Endodermal cell (in vitro differentiated cells): ENCODE measurements at regions not wholly inside any gene's neighbourhood (a gene's known extent, or its start where the extent isn't known, plus 50 kb on each side); places are given as distances from the start of the nearest gene placed in this dataset.

Experiments used
- DNase-seq: peaks from one replicate; pipeline ENCODE4 v3.0.0-alpha.2; 2017
- H3K27ac ChIP-seq: 2 replicates; pipeline ENCODE4 v1.5.1; 2013; ENCODE audit warnings: mild to moderate bottlenecking, low read depth, low read length, moderate library complexity
- H3K27me3 ChIP-seq: 2 replicates; pipeline ENCODE4 v1.6.1; 2013; ENCODE audit warnings: mild to moderate bottlenecking, low read length, moderate library complexity; ENCODE audit not compliant: insufficient read depth, control insufficient read depth, poor library complexity, severe bottlenecking
- H3K36me3 ChIP-seq: 2 replicates; pipeline ENCODE4 v1.7.0; 2013; ENCODE audit warnings: mild to moderate bottlenecking, low read length, moderate library complexity; ENCODE audit not compliant: control insufficient read depth, insufficient read depth
- H3K4me1 ChIP-seq: one replicate; pipeline ENCODE4 v1.7.0; 2013; ENCODE audit warnings: low read length; ENCODE audit not compliant: control insufficient read depth, insufficient read depth
- H3K4me3 ChIP-seq: 2 replicates; pipeline ENCODE4 v1.5.1; 2013; ENCODE audit warnings: mild to moderate bottlenecking, low read length, moderate library complexity
- H3K9ac ChIP-seq: 2 replicates; pipeline ENCODE4 v1.6.1; 2013; ENCODE audit warnings: mild to moderate bottlenecking, low read length, moderate library complexity; ENCODE audit not compliant: poor library complexity, severe bottlenecking; ENCODE audit errors: extremely low read depth
- H3K9me3 ChIP-seq: 2 replicates; pipeline ENCODE4 v1.6.1; 2013; ENCODE audit warnings: mild to moderate bottlenecking, low read length, moderate library complexity; ENCODE audit not compliant: control insufficient read depth
- H3K27ac Mint-ChIP-seq: 2 replicates; pipeline ENCODE4 v1.8.0; 2020; ENCODE audit warnings: mixed read lengths
- H3K27me3 Mint-ChIP-seq: 2 replicates; pipeline ENCODE4 v1.8.0; 2021; ENCODE audit warnings: mild to moderate bottlenecking, mixed read lengths; ENCODE audit not compliant: insufficient read depth
- H3K36me3 Mint-ChIP-seq: 2 replicates; pipeline ENCODE4 v1.8.0; 2020; ENCODE audit warnings: low read depth, mixed read lengths
- H3K4me1 Mint-ChIP-seq: 2 replicates; pipeline ENCODE4 v1.8.0; 2020; ENCODE audit warnings: mixed read lengths
- H3K4me3 Mint-ChIP-seq: 2 replicates; pipeline ENCODE4 v1.8.0; 2020; ENCODE audit warnings: mild to moderate bottlenecking, moderate library complexity, mixed read lengths
- H3K9me3 Mint-ChIP-seq: 2 replicates; pipeline ENCODE4 v1.8.0; 2020; ENCODE audit warnings: mild to moderate bottlenecking, mixed read lengths
- WGBS, 2 experiments: methylation state at CpG; one replicate each; pipeline versions ENCODE4 v1.1.5 to v1.1.7; 2013; ENCODE audit warnings: missing lambda C conversion rate in 2 of 2, mixed read lengths in 1 of 2; ENCODE audit not compliant: insufficient coverage in 1 of 2, insufficient read length in 1 of 2; 5-methylcytosine and 5-hydroxymethylcytosine counted together
- TF ChIP-seq, protein P1 (sequence below): fragments of 200-600 bp; sonication (generic); conservative IDR thresholded peaks from 2 replicates; pipeline ENCODE4 v1.5.0; 2021; ENCODE audit warnings: antibody characterized with exemption, mild to moderate bottlenecking

DNA sequence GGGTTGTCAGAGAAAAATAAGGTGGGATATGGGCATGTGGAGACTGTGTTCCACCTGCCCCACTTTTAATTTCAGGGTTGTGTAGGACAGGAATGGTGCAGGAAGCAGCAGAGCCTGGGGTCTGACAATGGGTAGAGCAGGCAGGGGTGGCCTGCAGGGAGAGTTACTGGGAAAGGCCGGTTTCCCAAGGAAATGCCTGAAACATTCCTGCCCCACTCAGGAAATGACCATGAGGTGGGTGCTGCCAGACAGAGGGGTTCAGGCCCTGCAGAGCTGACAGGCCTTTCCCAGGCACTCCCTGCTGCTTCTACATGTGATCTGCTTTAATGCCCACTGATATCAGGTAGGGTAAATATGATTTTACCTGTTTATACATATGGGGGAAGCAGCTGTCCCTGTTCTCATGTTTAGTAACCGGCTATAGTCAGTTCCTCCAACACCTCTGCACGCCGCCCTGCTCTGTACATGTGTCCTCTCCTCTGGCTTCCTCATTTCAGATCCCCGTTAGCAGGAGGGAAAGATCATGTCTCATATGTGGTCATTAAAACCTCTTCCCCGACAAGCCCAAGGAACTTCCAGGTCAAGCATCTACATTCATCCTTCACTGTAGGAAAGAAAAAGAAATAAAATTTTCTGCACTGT is 118.6 kb upstream of the PRSS58 start:
- H3K36me3 ChIP-seq: no peaks in the 10 kb centered on the region
- Mint-ChIP-seq H3K36me3 (no peaks in the 10 kb centered on the region), H3K4me3 (no peak overlapping the region), H3K4me1 (peaks cover 15% of the 10 kb centered on the region), H3K9me3 (no peaks in the 10 kb centered on the region), H3K27ac (peak overlapping the region; percentile 73), H3K27me3 (peaks cover 6% of the 10 kb centered on the region)
- H3K27me3 ChIP-seq: no peaks in the 10 kb centered on the region
- no peak overlapping the region for H3K27ac ChIP-seq
- no peaks in the 10 kb centered on the region for H3K4me1 ChIP-seq
- no peaks in the 10 kb centered on the region for H3K9me3 ChIP-seq
- H3K9ac ChIP-seq: no peak overlapping the region
- no peak overlapping the region for H3K4me3 ChIP-seq
- no peak for DNase-seq
- TF ChIP-seq, protein P1, sequence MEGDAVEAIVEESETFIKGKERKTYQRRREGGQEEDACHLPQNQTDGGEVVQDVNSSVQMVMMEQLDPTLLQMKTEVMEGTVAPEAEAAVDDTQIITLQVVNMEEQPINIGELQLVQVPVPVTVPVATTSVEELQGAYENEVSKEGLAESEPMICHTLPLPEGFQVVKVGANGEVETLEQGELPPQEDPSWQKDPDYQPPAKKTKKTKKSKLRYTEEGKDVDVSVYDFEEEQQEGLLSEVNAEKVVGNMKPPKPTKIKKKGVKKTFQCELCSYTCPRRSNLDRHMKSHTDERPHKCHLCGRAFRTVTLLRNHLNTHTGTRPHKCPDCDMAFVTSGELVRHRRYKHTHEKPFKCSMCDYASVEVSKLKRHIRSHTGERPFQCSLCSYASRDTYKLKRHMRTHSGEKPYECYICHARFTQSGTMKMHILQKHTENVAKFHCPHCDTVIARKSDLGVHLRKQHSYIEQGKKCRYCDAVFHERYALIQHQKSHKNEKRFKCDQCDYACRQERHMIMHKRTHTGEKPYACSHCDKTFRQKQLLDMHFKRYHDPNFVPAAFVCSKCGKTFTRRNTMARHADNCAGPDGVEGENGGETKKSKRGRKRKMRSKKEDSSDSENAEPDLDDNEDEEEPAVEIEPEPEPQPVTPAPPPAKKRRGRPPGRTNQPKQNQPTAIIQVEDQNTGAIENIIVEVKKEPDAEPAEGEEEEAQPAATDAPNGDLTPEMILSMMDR: no peak
- 67 to 77% methylated on average over 3 to 6 of the region's 6 CpGs for WGBS, 2 experiments

DNA sequence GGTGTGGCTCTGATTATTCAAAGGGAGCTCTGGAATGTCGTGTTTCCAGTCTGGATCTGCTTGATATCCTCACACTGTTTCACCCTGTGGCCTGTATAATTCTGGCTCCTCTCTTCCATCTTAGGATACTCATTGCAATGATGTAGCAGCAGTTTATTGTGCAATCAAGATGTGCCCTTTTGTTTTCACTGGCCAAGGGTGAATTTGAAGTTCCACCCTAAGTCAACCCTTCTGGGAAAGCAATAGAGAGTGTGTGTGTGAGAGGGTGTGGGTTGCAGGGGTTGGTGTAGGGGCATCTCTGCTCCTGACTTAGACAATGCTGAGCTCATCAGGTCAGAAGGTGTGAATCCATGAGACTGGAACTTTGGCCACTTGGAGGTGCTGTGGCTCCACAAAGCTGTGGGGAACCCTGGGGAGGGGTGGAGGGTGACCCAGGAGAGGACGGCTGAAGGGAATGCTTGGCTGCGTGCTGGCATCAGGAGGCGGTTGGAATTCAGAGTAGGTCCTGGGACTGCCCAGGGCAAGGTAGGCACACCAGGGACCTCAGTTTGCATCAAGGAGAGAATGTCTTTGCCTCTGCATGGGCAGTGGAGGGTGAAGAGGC is 118.0 kb upstream of the PRSS58 start:
- peak overlapping the region; percentile 73 for H3K27ac Mint-ChIP-seq
- WGBS, 2 experiments: 73 to 90% methylated on average over 2 to 4 of the region's 4 CpGs
- no peak overlapping the region for H3K4me3 Mint-ChIP-seq
- Histone ChIP-seq H3K4me3 (no peak overlapping the region), H3K9ac (no peak overlapping the region), H3K9me3 (no peaks in the 10 kb centered on the region), H3K4me1 (no peaks in the 10 kb centered on the region), H3K36me3 (no peaks in the 10 kb centered on the region), H3K27ac (no peak overlapping the region), H3K27me3 (no peaks in the 10 kb centered on the region)
- no peaks in the 10 kb centered on the region for H3K9me3 Mint-ChIP-seq
- TF ChIP-seq, protein P1: peak; percentile 75
- H3K36me3 Mint-ChIP-seq: no peaks in the 10 kb centered on the region
- peak; percentile 91 for DNase-seq
- peaks cover 15% of the 10 kb centered on the region for H3K4me1 Mint-ChIP-seq
- H3K27me3 Mint-ChIP-seq: peaks cover 3% of the 10 kb centered on the region

DNA sequence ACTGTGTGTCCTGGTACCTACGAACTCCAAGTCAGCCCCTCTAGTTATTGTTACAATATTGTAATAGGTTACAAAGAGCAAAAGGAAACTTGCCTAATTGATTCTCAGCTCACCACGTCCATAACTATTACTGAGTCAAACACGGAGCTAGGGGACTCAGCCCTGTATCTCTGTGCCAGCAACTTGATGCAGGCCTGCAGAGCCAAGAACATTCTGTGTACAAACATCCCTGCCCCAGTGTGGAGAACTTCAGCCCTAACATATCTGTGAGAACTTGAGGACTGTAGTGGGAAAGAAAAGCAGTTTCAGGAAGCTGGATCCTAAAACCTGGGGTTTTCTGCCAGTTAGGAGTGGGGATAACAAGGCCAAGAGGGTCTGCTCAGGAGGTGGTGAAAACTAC is 114.9 kb upstream of the PRSS58 start:
- H3K4me3 ChIP-seq: no peak overlapping the region
- H3K36me3 ChIP-seq: no peaks in the 10 kb centered on the region
- Mint-ChIP-seq H3K36me3 (no peaks in the 10 kb centered on the region), H3K27me3 (peaks cover 10% of the 10 kb centered on the region), H3K4me1 (peaks cover 6% of the 10 kb centered on the region), H3K27ac (no peak overlapping the region), H3K9me3 (peaks cover 20% of the 10 kb centered on the region), H3K4me3 (no peak overlapping the region)
- H3K27ac ChIP-seq: no peak overlapping the region
- H3K4me1 ChIP-seq: no peaks in the 10 kb centered on the region
- WGBS, 2 experiments: 89 to 95% methylated on average over 3 of the region's 3 CpGs
- H3K9ac ChIP-seq: no peak overlapping the region
- no peak for DNase-seq
- TF ChIP-seq, protein P1: no peak
- no peaks in the 10 kb centered on the region for H3K27me3 ChIP-seq
- H3K9me3 ChIP-seq: peaks cover 3% of the 10 kb centered on the region
